ENCODE measurements at regions not wholly inside any gene's neighbourhood (a gene's known extent, or its start where the extent isn't known, plus 50 kb on each side); places are given as distances from the start of the nearest gene placed in this dataset.
"Not testable (repeated sequence)": the region's sequence is repeated elsewhere in the genome, so short reads cannot be mapped to it uniquely, and the experiment has no call there.

- ATAC-seq (no peak), DNase-seq (ENCODE audit: low read depth in 1 of 2, low spot score in 1 of 2) (no peak), FAIRE-seq (no peak)
- Histone ChIP-seq H3K27ac (no peak overlapping the region), H3K4me2 (no peak overlapping the region), H3K9me3 (no peaks in the 10 kb centered on the region), H3K4me3 (no peak overlapping the region), H3K4me1 (no peaks in the 10 kb centered on the region)
- CTCF ChIA-PET: no interaction called here
- POLR2A ChIA-PET: no interaction called here
- 55% methylated on average over 4 of the region's 4 CpGs for WGBS (ENCODE audit: missing lambda C conversion rate)
- TF ChIP-seq BHLHE40 (IDR thresholded peaks at IDR 0.05; ENCODE audit: low read depth, low read length): no peak
- TF ChIP-seq MAX (IDR thresholded peaks at IDR 0.05): no peak
- TF ChIP-seq GATA3 (IDR thresholded peaks at IDR 0.05; ENCODE audit: borderline replicate concordance): no peak
- no peak for TF ChIP-seq CHD4 (IDR thresholded peaks at IDR 0.05; ENCODE audit: borderline replicate concordance)
- TF ChIP-seq CBX8 (IDR thresholded peaks at IDR 0.05): no peak
- no peak for TF ChIP-seq FOXS1 (CRISPR knock-in tag; IDR thresholded peaks at IDR 0.05)
Observed at GRCh38 chr2:223185638-223186037, 133.6 kb downstream of the KCNE4 start.

GRCh38 chr2:223187256-223187655 is 135.3 kb downstream of the KCNE4 start:
- 68% methylated on average over 3 of the region's 3 CpGs for WGBS (ENCODE audit: missing lambda C conversion rate)
- no peak for ATAC-seq
- H3K9me3 ChIP-seq: no peaks in the 10 kb centered on the region
- TF ChIP-seq HOXA7 (CRISPR knock-in tag; IDR thresholded peaks at IDR 0.05) (no peak), CBX8 (IDR thresholded peaks at IDR 0.05) (no peak), NR3C1 (IDR thresholded peaks at IDR 0.05) (no peak), HES2 (IDR thresholded peaks at IDR 0.05) (no peak), SMC3 (IDR thresholded peaks at IDR 0.05) (no peak), EP300 (IDR thresholded peaks at IDR 0.05) (no peak), POLR2AphosphoS2 (conservative IDR thresholded peaks at IDR 0.05; ENCODE audit: low read length) (no peak), NPAS2 (CRISPR knock-in tag; IDR thresholded peaks at IDR 0.05; ENCODE audit: borderline replicate concordance) (no peak), MAZ (IDR thresholded peaks at IDR 0.05; ENCODE audit: borderline replicate concordance, low read depth, low read length) (no peak), RARB (CRISPR knock-in tag; IDR thresholded peaks at IDR 0.05) (no peak), HOXB5 (CRISPR knock-in tag; IDR thresholded peaks at IDR 0.05) (no peak)
- no peak overlapping the region for H3K4me3 ChIP-seq
- no peak for DNase-seq (ENCODE audit: low read depth in 1 of 2, low spot score in 1 of 2)
- POLR2A ChIA-PET: no interaction called here
- no peak overlapping the region for H3K27ac ChIP-seq
- CTCF ChIA-PET: interaction anchor here (0.5 kb wide), 1 partner anchor 28 kb away, joined by 3 read pairs; no protein-coding TSS in a partner anchor
- no peak overlapping the region for H3K4me2 ChIP-seq
- FAIRE-seq: no peak
- H3K4me1 ChIP-seq: no peaks in the 10 kb centered on the region

- 62% methylated on average over 10 of the region's 10 CpGs for WGBS (ENCODE audit: missing lambda C conversion rate)
- ATAC-seq; POLR2A ChIA-PET; CTCF ChIA-PET; H3K9me3 ChIP-seq; FAIRE-seq; H3K4me2 ChIP-seq; DNase-seq (ENCODE audit: low read depth in 1 of 2, low spot score in 1 of 2); H3K27ac ChIP-seq; H3K4me3 ChIP-seq; H3K4me1 ChIP-seq: not testable (repeated sequence)
Observed at GRCh38 chr2:223190561-223191206, 138.7 kb downstream of the KCNE4 start.

- no peak for TF ChIP-seq RCOR1 (IDR thresholded peaks at IDR 0.05; ENCODE audit: low read depth, low read length)
- TF ChIP-seq POLR2A (IDR thresholded peaks at IDR 0.05; ENCODE audit: low read length): no peak
- TF ChIP-seq EHF (CRISPR knock-in tag; IDR thresholded peaks at IDR 0.05): no peak
- TF ChIP-seq CBX2 (IDR thresholded peaks at IDR 0.05; ENCODE audit: borderline replicate concordance, low read depth): no peak
- TF ChIP-seq BHLHE40 (IDR thresholded peaks at IDR 0.05; ENCODE audit: low read depth, low read length): no peak
- no peak for TF ChIP-seq BCL3 (IDR thresholded peaks at IDR 0.05)
- no peak for TF ChIP-seq MAFK (IDR thresholded peaks at IDR 0.05; ENCODE audit: partially characterized antibody)
- Histone ChIP-seq H3K4me1 (no peaks in the 10 kb centered on the region), H3K4me2 (no peak overlapping the region), H3K27ac (no peak overlapping the region), H3K9me3 (no peaks in the 10 kb centered on the region), H3K4me3 (no peak overlapping the region)
- ATAC-seq: no peak
- POLR2A ChIA-PET: no interaction called here
- WGBS (ENCODE audit: missing lambda C conversion rate): 48% methylated on average over 5 of the region's 5 CpGs
- no peak for DNase-seq (ENCODE audit: low read depth in 1 of 2, low spot score in 1 of 2)
- CTCF ChIA-PET: no interaction called here
- no peak for FAIRE-seq
Observed at GRCh38 chr2:223196331-223196730, 144.3 kb downstream of the KCNE4 start.

Data from A549 (cell line).